Spleen (tissue), 7 donors: ENCODE measurements at regions not wholly inside any gene's neighbourhood (a gene's known extent, or its start where the extent isn't known, plus 50 kb on each side); places are given as distances from the start of the nearest gene placed in this dataset.

Experiments
- CTCF ChIP-seq, 11 experiments: fragments of 200-600 bp in 7 of 11; fragments of 450-650 bp in 4 of 11; sonication (generic) in 4 of 11; IDR thresholded peaks in 8 of 11; conservative IDR thresholded peaks in 3 of 11; 1 replicate in 7 of 11; 2 replicates in 4 of 11; pipeline versions ENCODE4 v1.4.0 to v1.8.0; 2016 to 2021; ENCODE audit warnings: antibody characterized with exemption in 11 of 11, inconsistent platforms in 4 of 11, mild to moderate bottlenecking in 1 of 11
- POLR2A ChIP-seq, 3 donors: fragments of 450-650 bp; IDR thresholded peaks; one replicate each; pipeline ENCODE4 v1.5.1; 2017; ENCODE audit warnings: antibody characterized with exemption in 3 of 3, mild to moderate bottlenecking in 1 of 3
- donor health status: DM: no; HTN: no; CAD: no; lungs with moderate emphysema.
- donor health status: DM: no; HTN: no; CAD: no.
- donor health status: DM: no; HTN: no; CAD: no.

- TF ChIP-seq POLR2A (IDR thresholded peaks at IDR 0.05) (no peak), CTCF (IDR thresholded peaks at IDR 0.05 in 8 of 11, conservative IDR thresholded peaks at IDR 0.05 in 3 of 11) (no peak)
Observed at GRCh38 chr9:80485420-80486250, 913.9 kb downstream of the TLE4 start.
